HCT116 (cell line): ENCODE measurements at regions not wholly inside any gene's neighbourhood (a gene's known extent, or its start where the extent isn't known, plus 50 kb on each side); places are given as distances from the start of the nearest gene placed in this dataset.

Experiments used
- ATAC-seq: fragments of 200-7000 bp; cut with Tn5 transposase; 2 replicates; pipeline ENCODE4 v1.9.1; 2020; ENCODE audit warnings: mild to moderate bottlenecking, moderate library complexity
- BruUV-seq: library from RNA; stranded (reverse); fragments of 400-500 nt; replicated peaks from 2 replicates; lab custom pipeline; 2021; lab: Mats Ljungman, UMichigan
- CTCF ChIA-PET: fragments of 300-600 bp; sonication (Branson Sonifier 250); formaldehyde crosslinking; loops from one replicate; lab custom pipeline; 2021; ENCODE audit warnings: antibody characterized with exemption; lab: Charles Lee
- POLR2A ChIA-PET: fragments of 300-600, 350-600 bp; sonication (Branson Sonifier 250); formaldehyde crosslinking; loops from one replicate; lab custom pipeline; 2021; ENCODE audit warnings: antibody characterized with exemption; lab: Charles Lee
- RAD21 ChIA-PET, 2 experiments: fragments of 300-600 bp; sonication (Branson Sonifier 250); formaldehyde crosslinking; loops; one replicate each; lab custom pipeline; 2023; ENCODE audit warnings: low total read pairs in 2 of 2; ENCODE audit not compliant: uncharacterized antibody in 2 of 2, unreplicated experiment in 2 of 2, low non-redundant PET in 1 of 2; lab: Charles Lee
- DNase-seq: peaks from one replicate; pipeline ENCODE4 v3.0.0-alpha.2; 2010; ENCODE audit warnings: low read depth, low spot score
- H2AFZ ChIP-seq: fragments of 200-600 bp; shearing (Covaris generic), sonication (generic); 2 replicates; pipeline ENCODE4 v1.6.1; 2017; ENCODE audit warnings: low read depth, mixed run types, mixed read lengths, antibody characterized with exemption, low read length; ENCODE audit not compliant: poor library complexity, severe bottlenecking
- H3K27ac ChIP-seq: 2 replicates; pipeline ENCODE4 v1.5.1; 2012; ENCODE audit warnings: low read depth, low read length
- H3K27me3 ChIP-seq: fragments of 200-600 bp; sonication (generic); 2 replicates; pipeline ENCODE4 v1.6.1; 2016; ENCODE audit warnings: mixed run types, low read length, mixed read lengths; ENCODE audit not compliant: insufficient read depth
- H3K36me3 ChIP-seq, 2 experiments: fragments of 200-500 bp in 1 of 2; fragments of 200-600 bp in 1 of 2; sonication (Bioruptor generic) in 1 of 2; sonication (generic) in 1 of 2; 2 replicates each; pipeline versions ENCODE4 v1.5.1 to v1.6.1; 2014 to 2016; ENCODE audit warnings: low read length in 2 of 2, inconsistent platforms in 1 of 2, mixed read lengths in 1 of 2, mixed run types in 1 of 2; ENCODE audit not compliant: insufficient read depth in 2 of 2, control insufficient read depth in 1 of 2
- H3K4me1 ChIP-seq, 2 experiments: fragments of 200-600 bp in 1 of 2; sonication (generic) in 1 of 2; 2 replicates each; pipeline versions ENCODE4 v1.5.1 to v1.6.1; 2012 to 2017; ENCODE audit warnings: low read length in 2 of 2, inconsistent platforms in 1 of 2, mild to moderate bottlenecking in 1 of 2, mixed read lengths in 1 of 2, mixed run types in 1 of 2, moderate library complexity in 1 of 2; ENCODE audit not compliant: insufficient read depth in 2 of 2, control insufficient read depth in 1 of 2
- H3K4me2 ChIP-seq: fragments of 200-600 bp; sonication (generic); 2 replicates; pipeline ENCODE4 v1.6.1; 2017; ENCODE audit warnings: mixed run types, low read length, mixed read lengths
- H3K4me3 ChIP-seq, 2 experiments: fragments of 200-600 bp in 1 of 2; sonication (generic) in 1 of 2; replicated peaks in 1 of 2; 2 replicates each; pipeline ENCODE4 v1.5.1; 2011 to 2016; ENCODE audit warnings: low read length in 2 of 2, control low read depth in 1 of 2, low read depth in 1 of 2, mild to moderate bottlenecking in 1 of 2, mixed read lengths in 1 of 2, mixed run types in 1 of 2
- H3K79me2 ChIP-seq: fragments of 200-600 bp; sonication (generic); 2 replicates; pipeline ENCODE4 v1.6.1; 2017; ENCODE audit warnings: mild to moderate bottlenecking, mixed run types, low read length, moderate library complexity, mixed read lengths; ENCODE audit not compliant: insufficient read depth
- H3K9ac ChIP-seq: fragments of 200-600 bp; sonication (generic); 2 replicates; pipeline ENCODE4 v1.6.1; 2016; ENCODE audit warnings: low read length, mixed read lengths
- H3K9me2 ChIP-seq: fragments of 200-600 bp; sonication (generic), shearing (Covaris generic); 2 replicates; pipeline ENCODE4 v1.6.1; 2017; ENCODE audit warnings: mixed run types, mild to moderate bottlenecking, moderate library complexity; ENCODE audit not compliant: insufficient read depth
- H3K9me3 ChIP-seq, 2 experiments: fragments of 200-500 bp in 1 of 2; fragments of 200-600 bp in 1 of 2; sonication (Bioruptor generic) in 1 of 2; sonication (generic) in 1 of 2; 2 replicates each; pipeline ENCODE4 v1.6.1; 2014 to 2017; ENCODE audit warnings: low read length in 2 of 2, mixed read lengths in 2 of 2, inconsistent platforms in 1 of 2, low read depth in 1 of 2, mild to moderate bottlenecking in 1 of 2, mixed run types in 1 of 2, moderate library complexity in 1 of 2; ENCODE audit not compliant: control insufficient read depth in 1 of 2, insufficient read depth in 1 of 2
- H4K20me1 ChIP-seq: fragments of 200-600 bp; sonication (generic), shearing (Covaris generic); 2 replicates; pipeline ENCODE4 v1.6.1; 2017; ENCODE audit warnings: mixed run types, mild to moderate bottlenecking, moderate library complexity; ENCODE audit not compliant: insufficient read depth
- ATF3 ChIP-seq: IDR thresholded peaks from 2 replicates; pipeline ENCODE4 v1.6.1; 2012
- CBX3 ChIP-seq: IDR thresholded peaks from 2 replicates; pipeline ENCODE4 v1.6.1; 2012; ENCODE audit warnings: low read depth
- CEBPB ChIP-seq: IDR thresholded peaks from 2 replicates; pipeline ENCODE4 v1.6.1; 2012; ENCODE audit warnings: low read depth
- CTCF ChIP-seq, 3 experiments: fragments of 200-600 bp in 1 of 3; sonication (generic) in 1 of 3; IDR thresholded peaks in 2 of 3; conservative IDR thresholded peaks in 1 of 3; 2 replicates each; pipeline ENCODE4 v1.5.1; 2012 to 2017; ENCODE audit warnings: low read depth in 2 of 3, low read length in 2 of 3, antibody characterized with exemption in 1 of 3, borderline replicate concordance in 1 of 3, control low read depth in 1 of 3, mild to moderate bottlenecking in 1 of 3, mixed read lengths in 1 of 3, mixed run types in 1 of 3, moderate library complexity in 1 of 3; ENCODE audit not compliant: insufficient read depth in 1 of 3
- EGR1 ChIP-seq: IDR thresholded peaks from 2 replicates; pipeline ENCODE4 v1.6.1; 2012; ENCODE audit warnings: low read depth
- ELF1 ChIP-seq: IDR thresholded peaks from 2 replicates; pipeline ENCODE4 v1.6.1; 2012; ENCODE audit warnings: low read depth, borderline replicate concordance
- EZH2 ChIP-seq: fragments of 200-600 bp; sonication (generic); IDR thresholded peaks from 2 replicates; pipeline ENCODE4 v1.6.1; 2017; ENCODE audit warnings: antibody characterized with exemption, mixed run types
- EZH2phosphoT487 ChIP-seq: fragments of 200-600 bp; IDR thresholded peaks from 2 replicates; pipeline ENCODE4 v1.6.1; 2018; ENCODE audit warnings: antibody characterized with exemption, borderline replicate concordance
- JUND ChIP-seq: IDR thresholded peaks from 2 replicates; pipeline ENCODE4 v1.6.1; 2012
- MAX ChIP-seq: IDR thresholded peaks from 2 replicates; pipeline ENCODE4 v1.6.1; 2012
- POLR2A ChIP-seq: IDR thresholded peaks from 2 replicates; pipeline ENCODE4 v1.7.0; 2011; ENCODE audit warnings: borderline replicate concordance; ENCODE audit not compliant: insufficient read depth, insufficient read length; ENCODE audit errors: extremely low read depth
- POLR2AphosphoS5 ChIP-seq: IDR thresholded peaks from 2 replicates; pipeline ENCODE4 v1.6.1; 2011; ENCODE audit warnings: mild to moderate bottlenecking, low read depth, low read length, moderate library complexity
- SIN3A ChIP-seq: IDR thresholded peaks from 2 replicates; pipeline ENCODE4 v1.6.1; 2012; ENCODE audit warnings: low read depth
- SP1 ChIP-seq: IDR thresholded peaks from 2 replicates; pipeline ENCODE4 v1.6.1; 2012; ENCODE audit warnings: low read depth
- SRF ChIP-seq: IDR thresholded peaks from 2 replicates; pipeline ENCODE4 v1.6.1; 2012; ENCODE audit warnings: low read depth
- TCF7L2 ChIP-seq: IDR thresholded peaks from 2 replicates; pipeline ENCODE4 v1.7.0; 2011; ENCODE audit warnings: borderline replicate concordance, inconsistent platforms; ENCODE audit not compliant: insufficient read depth, insufficient read length; ENCODE audit errors: extremely low read depth
- ZFX ChIP-seq: fragments of 450-650 bp; IDR thresholded peaks from 2 replicates; pipeline ENCODE4 v1.6.1; 2017
- ZNF274 ChIP-seq: fragments of 200-500 bp; sonication (Bioruptor generic); IDR thresholded peaks from 2 replicates; pipeline ENCODE4 v1.6.1; 2014; ENCODE audit warnings: mild to moderate bottlenecking, low read depth, low read length, inconsistent platforms
- intact Hi-C: fragments of 100-400 bp; cut with micrococcal nuclease; formaldehyde crosslinking; loops from 2 replicates; pipeline ENCODE4 v1.10.0; 2022

GRCh38 chr2:16339206-16339605, 326.4 kb downstream of the CYRIA start:
- intact Hi-C loops: no loop called here
- ATAC-seq (no peak), DNase-seq (no peak)
- no peaks in the 10 kb centered on the region for H3K79me2 ChIP-seq
- H3K9me2 ChIP-seq: no peaks in the 10 kb centered on the region
- no peaks in the 10 kb centered on the region for H3K4me1 ChIP-seq
- no peak overlapping the region for H3K4me2 ChIP-seq
- ChIA-PET POLR2A (no interaction called here), CTCF (no interaction called here), RAD21 (no interaction called here)
- H3K36me3 ChIP-seq: no peaks in the 10 kb centered on the region
- BruUV-seq: no TSS peak
- no peaks in the 10 kb centered on the region for H3K9me3 ChIP-seq
- H3K9ac ChIP-seq: no peak overlapping the region
- no peaks in the 10 kb centered on the region for H4K20me1 ChIP-seq
- H3K4me3 ChIP-seq: no peak overlapping the region
- H2AFZ ChIP-seq: no peak overlapping the region
- H3K27me3 ChIP-seq: no peaks in the 10 kb centered on the region
- TF ChIP-seq CBX3 (no peak), EGR1 (no peak), SIN3A (no peak), ZNF274 (no peak), POLR2A (no peak), SRF (no peak), JUND (no peak), CTCF (IDR thresholded peaks at IDR 0.05 in 2 of 3, conservative IDR thresholded peaks at IDR 0.05 in 1 of 3; ENCODE audit: borderline replicate concordance in 1 of 3, insufficient read depth in 1 of 3, low read depth in 2 of 3, low read length in 2 of 3) (no peak)
- no peak overlapping the region for H3K27ac ChIP-seq

- no TSS peak for BruUV-seq
- no peak for TF ChIP-seq SP1
- TF ChIP-seq MAX: no peak
- TF ChIP-seq EZH2phosphoT487: no peak
- TF ChIP-seq ZFX: no peak
- no peak for TF ChIP-seq SIN3A
- TF ChIP-seq ZNF274: no peak
- TF ChIP-seq EGR1: no peak
- TF ChIP-seq CEBPB: no peak
- TF ChIP-seq TCF7L2: no peak
- TF ChIP-seq POLR2AphosphoS5: no peak
- TF ChIP-seq ATF3: no peak
- TF ChIP-seq EZH2: no peak
- TF ChIP-seq ELF1: no peak
Observed at GRCh38 chr2:16338026-16338425, 327.6 kb downstream of the CYRIA start.

More at GRCh38 chr2:16338026-16338425, 327.6 kb downstream of the CYRIA start:
- no peak for ATAC-seq
- Histone ChIP-seq H3K27me3 (no peaks in the 10 kb centered on the region), H3K79me2 (no peaks in the 10 kb centered on the region), H3K9ac (no peak overlapping the region), H4K20me1 (no peaks in the 10 kb centered on the region; the same call in 1 of the 2 replicates), H3K4me1 (no peaks in the 10 kb centered on the region), H2AFZ (no peak overlapping the region), H3K4me3 (no peak overlapping the region), H3K4me2 (no peak overlapping the region), H3K36me3 (no peaks in the 10 kb centered on the region), H3K27ac (no peak overlapping the region), H3K9me3 (no peaks in the 10 kb centered on the region), H3K9me2 (no peaks in the 10 kb centered on the region)
- CTCF ChIA-PET: no interaction called here
- no peak for DNase-seq
- intact Hi-C loops: no loop called here
- RAD21 ChIA-PET: no interaction called here
- POLR2A ChIA-PET: no interaction called here
